CD8-positive, alpha-beta memory T cell (primary cell): ENCODE measurements at regions not wholly inside any gene's neighbourhood (a gene's known extent, or its start where the extent isn't known, plus 50 kb on each side); places are given as distances from the start of the nearest gene placed in this dataset.
A peak's percentile ranks its signal among the peaks of the same experiment; 100 is the strongest.

Experiments
- CTCF ChIA-PET: fragments of 350-600 bp; sonication (Branson Sonifier 250); formaldehyde crosslinking; loops from one replicate; lab custom pipeline; 2021; ENCODE audit warnings: antibody characterized with exemption; lab: Charles Lee
- POLR2A ChIA-PET: fragments of 350-600 bp; sonication (Branson Sonifier 250); formaldehyde crosslinking; loops from one replicate; lab custom pipeline; 2021; ENCODE audit warnings: antibody characterized with exemption; lab: Charles Lee
- DNase-seq, 5 donors: peaks; one replicate each; pipeline versions ENCODE4 v3.0.0 to v3.0.0-alpha.2; 2020 to 2022; ENCODE audit warnings: mixed read lengths in 1 of 5
- H3K27ac ChIP-seq: one replicate; pipeline ENCODE4 v1.7.0; 2013; ENCODE audit warnings: low read depth, mild to moderate bottlenecking, low read length, moderate library complexity
- H3K27me3 ChIP-seq: 2 replicates; pipeline ENCODE4 v1.7.0; 2013; ENCODE audit warnings: low read length, mild to moderate bottlenecking; ENCODE audit not compliant: insufficient read depth, poor library complexity, severe bottlenecking
- H3K36me3 ChIP-seq: 2 replicates; pipeline ENCODE4 v1.7.0; 2013; ENCODE audit warnings: mild to moderate bottlenecking, low read length, moderate library complexity; ENCODE audit not compliant: insufficient read depth
- H3K4me1 ChIP-seq: 2 replicates; pipeline ENCODE4 v1.7.0; 2013; ENCODE audit warnings: mild to moderate bottlenecking, low read length, moderate library complexity; ENCODE audit not compliant: insufficient read depth
- H3K4me3 ChIP-seq: 2 replicates; pipeline ENCODE4 v1.7.0; 2013; ENCODE audit warnings: mild to moderate bottlenecking, low read length
- H3K9me3 ChIP-seq: 2 replicates; pipeline ENCODE4 v1.7.0; 2013; ENCODE audit warnings: mild to moderate bottlenecking, low read length
- H3K27ac Mint-ChIP-seq, 8 donors: one replicate each; pipeline ENCODE4 v1.8.0; 2020 to 2021; ENCODE audit warnings: mixed read lengths in 8 of 8, mild to moderate bottlenecking in 6 of 8, inconsistent platforms in 3 of 8, moderate library complexity in 3 of 8
- H3K27me3 Mint-ChIP-seq, 2 donors: one replicate each; pipeline ENCODE4 v1.8.0; 2020 to 2021; ENCODE audit warnings: mixed read lengths in 2 of 2, mild to moderate bottlenecking in 1 of 2, moderate library complexity in 1 of 2
- H3K36me3 Mint-ChIP-seq, 3 donors: one replicate each; pipeline ENCODE4 v1.8.0; 2020 to 2021; ENCODE audit warnings: mixed read lengths in 3 of 3, inconsistent platforms in 1 of 3, mild to moderate bottlenecking in 1 of 3
- H3K4me1 Mint-ChIP-seq, 3 donors: one replicate each; pipeline ENCODE4 v1.8.0; 2020 to 2021; ENCODE audit warnings: mixed read lengths in 3 of 3, inconsistent platforms in 1 of 3, mild to moderate bottlenecking in 1 of 3
- H3K4me3 Mint-ChIP-seq, 7 donors: one replicate each; pipeline ENCODE4 v1.8.0; 2020 to 2021; ENCODE audit warnings: mixed read lengths in 7 of 7, mild to moderate bottlenecking in 6 of 7, moderate library complexity in 4 of 7, inconsistent platforms in 2 of 7
- H3K9me3 Mint-ChIP-seq, 5 donors: one replicate each; pipeline ENCODE4 v1.8.0; 2020 to 2022; ENCODE audit warnings: mixed read lengths in 5 of 5, mild to moderate bottlenecking in 3 of 5, moderate library complexity in 2 of 5, inconsistent platforms in 1 of 5

- H3K4me1 Mint-ChIP-seq, result no peaks in the 10 kb centered on the region
- no peaks in the 10 kb centered on the region for H3K4me1 ChIP-seq
- H3K36me3 ChIP-seq, result no peaks in the 10 kb centered on the region
- H3K36me3 Mint-ChIP-seq, result no peaks in the 10 kb centered on the region
- H3K27me3 ChIP-seq, result no peaks in the 10 kb centered on the region
- ChIA-PET CTCF (interaction anchor here (0.9 kb wide), 1 partner anchor 32 kb away, joined by 3 read pairs; no protein-coding TSS in a partner anchor), POLR2A (no interaction called here)
- H3K9me3 Mint-ChIP-seq, result no peaks in the 10 kb centered on the region
- H3K9me3 ChIP-seq, result no peaks in the 10 kb centered on the region
- no peak overlapping the region for H3K4me3 ChIP-seq
- no peak overlapping the region for H3K4me3 Mint-ChIP-seq
- H3K27ac ChIP-seq, result no peak overlapping the region
- H3K27ac Mint-ChIP-seq, result no peak overlapping the region
- no peak for DNase-seq
- peaks cover 0 to 2% of the 10 kb centered on the region in 2 donors for H3K27me3 Mint-ChIP-seq
These were observed 496.9 kb upstream of the DIPK2B start for GRCh38 chrX:45697591-45697990.

- Histone ChIP-seq H3K4me3 (no peak overlapping the region), H3K9me3 (no peaks in the 10 kb centered on the region), H3K36me3 (no peaks in the 10 kb centered on the region), H3K4me1 (no peaks in the 10 kb centered on the region), H3K27me3 (no peaks in the 10 kb centered on the region), H3K27ac (no peak overlapping the region)
- Mint-ChIP-seq H3K9me3 (no peaks in the 10 kb centered on the region), H3K36me3 (no peaks in the 10 kb centered on the region), H3K4me3 (no peak overlapping the region), H3K27me3 (peaks cover 0 to 2% of the 10 kb centered on the region in 2 donors), H3K27ac (peak overlapping the region in 1 of 8 donors; percentile 41), H3K4me1 (no peaks in the 10 kb centered on the region)
- ChIA-PET CTCF (no interaction called here), POLR2A (no interaction called here)
- DNase-seq, result no peak
These were observed 496.1 kb upstream of the DIPK2B start for GRCh38 chrX:45696736-45697135.

- H3K4me1 ChIP-seq, result no peaks in the 10 kb centered on the region
- no peaks in the 10 kb centered on the region for H3K27me3 ChIP-seq
- Mint-ChIP-seq H3K9me3 (no peaks in the 10 kb centered on the region), H3K27ac (no peak overlapping the region), H3K4me1 (no peaks in the 10 kb centered on the region), H3K36me3 (no peaks in the 10 kb centered on the region), H3K27me3 (peaks cover 4 to 6% of the 10 kb centered on the region in 2 donors), H3K4me3 (no peak overlapping the region)
- CTCF ChIA-PET, result no interaction called here
- H3K27ac ChIP-seq, result no peak overlapping the region
- no peak overlapping the region for H3K4me3 ChIP-seq
- H3K36me3 ChIP-seq, result no peaks in the 10 kb centered on the region
- H3K9me3 ChIP-seq, result no peaks in the 10 kb centered on the region
- POLR2A ChIA-PET, result no interaction called here
- DNase-seq, result no peak
These were observed 489.3 kb upstream of the DIPK2B start for GRCh38 chrX:45689971-45690370.

- H3K36me3 ChIP-seq, result no peaks in the 10 kb centered on the region
- H3K9me3 Mint-ChIP-seq, result peaks cover 0 to 2% (median 0%) of the 10 kb centered on the region in 5 donors
- ChIA-PET POLR2A (no interaction called here), CTCF (no interaction called here)
- no peak overlapping the region for H3K27ac Mint-ChIP-seq
- H3K4me1 Mint-ChIP-seq, result no peaks in the 10 kb centered on the region
- H3K27me3 ChIP-seq, result no peaks in the 10 kb centered on the region
- no peaks in the 10 kb centered on the region for H3K36me3 Mint-ChIP-seq
- H3K4me3 Mint-ChIP-seq, result no peak overlapping the region
- DNase-seq, result no peak
- no peaks in the 10 kb centered on the region for H3K4me1 ChIP-seq
- H3K27ac ChIP-seq, result no peak overlapping the region
- H3K9me3 ChIP-seq, result no peaks in the 10 kb centered on the region
- H3K4me3 ChIP-seq, result no peak overlapping the region
- H3K27me3 Mint-ChIP-seq, result peaks cover 0 to 1% of the 10 kb centered on the region in 2 donors
These were observed 483.2 kb upstream of the DIPK2B start for GRCh38 chrX:45683914-45684313.

- no peak for DNase-seq
- no peaks in the 10 kb centered on the region for H3K36me3 Mint-ChIP-seq
- peaks cover 0 to 1% of the 10 kb centered on the region in 2 donors for H3K27me3 Mint-ChIP-seq
- Histone ChIP-seq H3K27me3 (no peaks in the 10 kb centered on the region), H3K4me3 (no peak overlapping the region), H3K9me3 (no peaks in the 10 kb centered on the region), H3K27ac (no peak overlapping the region), H3K4me1 (no peaks in the 10 kb centered on the region), H3K36me3 (no peaks in the 10 kb centered on the region)
- CTCF ChIA-PET, result no interaction called here
- POLR2A ChIA-PET, result no interaction called here
- no peaks in the 10 kb centered on the region for H3K4me1 Mint-ChIP-seq
- H3K9me3 Mint-ChIP-seq, result peaks cover 0 to 2% (median 0%) of the 10 kb centered on the region in 5 donors
- H3K4me3 Mint-ChIP-seq, result no peak overlapping the region
- H3K27ac Mint-ChIP-seq, result no peak overlapping the region
These were observed 481.2 kb upstream of the DIPK2B start for GRCh38 chrX:45681891-45682290.

- no peaks in the 10 kb centered on the region for H3K27me3 Mint-ChIP-seq
- no peaks in the 10 kb centered on the region for H3K9me3 ChIP-seq
- H3K9me3 Mint-ChIP-seq, result no peaks in the 10 kb centered on the region
- no peaks in the 10 kb centered on the region for H3K27me3 ChIP-seq
- no peak overlapping the region for H3K4me3 ChIP-seq
- H3K27ac Mint-ChIP-seq, result no peak overlapping the region
- no peak overlapping the region for H3K4me3 Mint-ChIP-seq
- H3K36me3 ChIP-seq, result no peaks in the 10 kb centered on the region
- no peak overlapping the region for H3K27ac ChIP-seq
- ChIA-PET POLR2A (no interaction called here), CTCF (no interaction called here)
- no peaks in the 10 kb centered on the region for H3K4me1 ChIP-seq
- no peak for DNase-seq
- H3K4me1 Mint-ChIP-seq, result no peaks in the 10 kb centered on the region
- no peaks in the 10 kb centered on the region for H3K36me3 Mint-ChIP-seq
These were observed 469.2 kb upstream of the DIPK2B start for GRCh38 chrX:45669715-45670340.

- no peaks in the 10 kb centered on the region for H3K4me1 ChIP-seq
- no peaks in the 10 kb centered on the region for H3K9me3 ChIP-seq
- no peak overlapping the region for H3K27ac ChIP-seq
- H3K27me3 Mint-ChIP-seq, result no peaks in the 10 kb centered on the region
- no peak overlapping the region for H3K4me3 Mint-ChIP-seq
- no peaks in the 10 kb centered on the region for H3K36me3 Mint-ChIP-seq
- no peaks in the 10 kb centered on the region for H3K9me3 Mint-ChIP-seq
- no peaks in the 10 kb centered on the region for H3K36me3 ChIP-seq
- no peaks in the 10 kb centered on the region for H3K4me1 Mint-ChIP-seq
- POLR2A ChIA-PET, result no interaction called here
- no peaks in the 10 kb centered on the region for H3K27me3 ChIP-seq
- CTCF ChIA-PET, result no interaction called here
- DNase-seq, result no peak
- no peak overlapping the region for H3K4me3 ChIP-seq
- no peak overlapping the region for H3K27ac Mint-ChIP-seq
These were observed 468.2 kb upstream of the DIPK2B start for GRCh38 chrX:45668686-45669443.

- H3K4me1 Mint-ChIP-seq, result no peaks in the 10 kb centered on the region
- no peaks in the 10 kb centered on the region for H3K36me3 ChIP-seq
- POLR2A ChIA-PET, result no interaction called here
- H3K27me3 Mint-ChIP-seq, result no peaks in the 10 kb centered on the region
- H3K9me3 Mint-ChIP-seq, result no peaks in the 10 kb centered on the region
- no peak for DNase-seq
- H3K4me1 ChIP-seq, result no peaks in the 10 kb centered on the region
- H3K9me3 ChIP-seq, result no peaks in the 10 kb centered on the region
- no peak overlapping the region for H3K4me3 Mint-ChIP-seq
- CTCF ChIA-PET, result no interaction called here
- no peaks in the 10 kb centered on the region for H3K36me3 Mint-ChIP-seq
- H3K27ac Mint-ChIP-seq, result no peak overlapping the region
- no peak overlapping the region for H3K27ac ChIP-seq
- no peaks in the 10 kb centered on the region for H3K27me3 ChIP-seq
- no peak overlapping the region for H3K4me3 ChIP-seq
These were observed 467.0 kb upstream of the DIPK2B start for GRCh38 chrX:45667666-45668065.
